ENCODE measurements at regions not wholly inside any gene's neighbourhood (a gene's known extent, or its start where the extent isn't known, plus 50 kb on each side); places are given as distances from the start of the nearest gene placed in this dataset.

GRCh38 chr19:29263305-29264135 lies 50.6 kb upstream of the UQCRFS1 start:
- DNase-seq (ENCODE audit: low read depth) = peak; percentile 48

DNA sequence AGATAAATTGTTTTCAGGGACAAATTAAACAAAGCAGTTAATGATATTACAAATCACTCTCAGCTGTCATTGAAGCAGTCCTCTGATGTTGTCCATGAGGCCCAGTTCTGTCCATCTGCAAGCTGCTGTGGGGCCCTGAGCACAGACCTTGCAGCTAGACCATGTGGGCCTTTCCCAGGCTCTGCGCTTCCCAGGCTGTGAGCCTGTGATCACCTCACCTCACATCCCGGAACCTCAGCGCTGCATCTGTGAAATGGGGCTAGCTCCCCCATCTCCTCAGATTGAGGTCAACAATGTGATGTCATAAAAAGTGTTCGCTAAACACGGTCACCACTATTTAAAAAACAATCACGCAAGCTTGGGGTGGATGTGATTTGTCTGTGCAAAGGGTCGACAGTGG lies 51.9 kb upstream of the UQCRFS1 start:
- DNase-seq (ENCODE audit: low read depth) = no peak

- DNase-seq (ENCODE audit: low read depth) = no peak
Observed at GRCh38 chr19:29265436-29265835, 52.5 kb upstream of the UQCRFS1 start.

DNA sequence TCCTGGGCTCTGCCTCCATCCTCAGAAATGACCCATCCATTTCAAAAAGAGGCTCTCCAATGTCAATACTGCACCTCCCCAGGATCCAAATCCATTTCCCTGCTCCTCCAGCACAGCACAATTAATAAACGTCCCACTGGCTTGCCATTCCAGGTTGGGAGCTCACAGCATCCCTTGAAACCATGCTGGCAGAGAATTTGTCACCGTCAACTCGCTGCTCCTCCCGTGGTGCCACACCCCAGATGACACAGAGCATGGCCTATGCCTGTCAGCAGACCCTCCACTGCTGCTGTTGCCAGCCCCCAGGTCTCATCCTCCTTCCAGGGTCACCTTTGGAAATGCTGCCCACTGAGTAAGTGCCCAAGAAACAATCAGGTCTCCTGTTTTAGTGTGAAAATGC lies 53.0 kb upstream of the UQCRFS1 start:
- DNase-seq (ENCODE audit: low read depth) = no peak

GRCh38 chr19:29266603-29267002 lies 53.7 kb upstream of the UQCRFS1 start:
- no peak for DNase-seq (ENCODE audit: low read depth)

- no peak for DNase-seq (ENCODE audit: low read depth)
Observed at GRCh38 chr19:29267701-29268100, 54.8 kb upstream of the UQCRFS1 start.

GRCh38 chr19:29268103-29268502 lies 55.2 kb upstream of the UQCRFS1 start:
- no peak for DNase-seq (ENCODE audit: low read depth)

DNA sequence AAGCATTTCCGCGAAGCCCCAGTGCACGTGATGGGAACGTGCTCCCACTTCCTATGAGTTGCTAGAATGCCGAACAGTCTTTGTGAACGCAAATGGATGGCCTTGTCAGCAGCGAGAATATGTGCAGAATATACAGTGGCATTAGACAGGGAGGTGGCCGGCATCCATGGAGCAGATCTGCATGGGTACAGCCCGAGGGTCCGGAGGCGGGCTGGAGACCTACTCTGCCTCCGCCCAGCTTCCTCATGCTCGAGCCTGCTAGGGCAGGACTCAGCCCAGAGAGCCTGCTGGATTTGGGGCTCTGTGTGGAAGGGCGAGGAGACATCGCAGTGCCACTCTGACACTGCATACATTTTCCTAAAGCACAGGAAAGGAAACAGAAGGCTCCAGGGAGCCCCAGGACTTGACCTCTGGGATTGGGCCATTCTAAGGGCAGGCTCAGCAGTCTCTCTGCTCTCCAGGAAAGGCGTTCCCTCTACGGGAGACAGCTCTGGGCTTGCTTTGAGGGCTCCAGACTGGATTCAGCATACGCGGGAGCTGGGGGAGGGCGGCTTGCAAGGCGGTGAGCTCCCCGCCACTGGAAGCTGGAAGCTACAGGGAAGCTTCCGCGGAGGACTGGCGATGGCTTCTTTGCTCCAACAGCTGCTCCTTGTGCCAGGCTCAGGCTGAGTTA lies 55.9 kb upstream of the UQCRFS1 start:
- no peak for DNase-seq (ENCODE audit: low read depth)

GRCh38 chr19:29269641-29270040 lies 56.7 kb upstream of the UQCRFS1 start:
- DNase-seq (ENCODE audit: low read depth) = no peak

DNA sequence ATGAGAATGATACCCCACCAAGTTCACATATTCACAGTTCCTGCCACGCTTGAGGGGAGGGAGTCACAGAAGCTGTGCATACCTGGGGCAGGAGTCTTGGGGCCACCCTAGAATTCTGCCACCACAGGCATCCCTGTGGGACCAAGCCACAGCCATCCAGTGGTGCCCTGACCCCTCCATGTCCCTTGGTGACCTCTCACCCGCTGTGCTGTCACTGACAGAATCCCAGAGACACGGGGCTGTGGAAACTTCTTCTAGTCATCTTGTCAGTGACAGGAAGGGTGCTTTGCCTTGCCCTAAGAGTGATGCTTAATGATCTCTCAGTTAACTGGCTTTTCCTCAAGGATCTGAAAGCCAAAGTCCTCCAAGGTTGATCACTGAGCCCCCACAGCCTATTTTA lies 58.4 kb upstream of the UQCRFS1 start:
- DNase-seq (ENCODE audit: low read depth) = no peak

DNA sequence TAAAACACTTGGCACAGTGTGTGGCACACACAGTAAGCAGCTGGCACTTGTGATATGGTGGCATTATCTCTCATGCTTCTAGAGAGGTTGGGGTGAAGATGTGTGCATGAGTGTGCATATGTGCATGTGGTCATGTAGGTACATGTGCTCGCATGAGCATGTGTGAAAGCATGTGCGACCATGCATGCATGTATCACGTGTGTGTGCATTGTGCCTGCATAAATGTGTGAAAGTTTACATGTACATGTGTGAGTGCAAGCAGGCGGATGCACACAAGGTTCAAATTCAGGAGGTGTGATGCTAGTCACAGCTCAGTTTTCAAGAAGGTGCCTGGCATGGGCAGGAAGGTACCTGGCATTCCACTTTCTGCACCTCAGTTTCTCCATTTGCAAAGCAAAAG lies 59.0 kb upstream of the UQCRFS1 start:
- no peak for DNase-seq (ENCODE audit: low read depth)

- no peak for DNase-seq (ENCODE audit: low read depth)
Observed at GRCh38 chr19:29273000-29273640, 60.2 kb upstream of the UQCRFS1 start.

GRCh38 chr19:29275266-29275665 lies 62.3 kb upstream of the UQCRFS1 start:
- DNase-seq (ENCODE audit: low read depth) = no peak

DNA sequence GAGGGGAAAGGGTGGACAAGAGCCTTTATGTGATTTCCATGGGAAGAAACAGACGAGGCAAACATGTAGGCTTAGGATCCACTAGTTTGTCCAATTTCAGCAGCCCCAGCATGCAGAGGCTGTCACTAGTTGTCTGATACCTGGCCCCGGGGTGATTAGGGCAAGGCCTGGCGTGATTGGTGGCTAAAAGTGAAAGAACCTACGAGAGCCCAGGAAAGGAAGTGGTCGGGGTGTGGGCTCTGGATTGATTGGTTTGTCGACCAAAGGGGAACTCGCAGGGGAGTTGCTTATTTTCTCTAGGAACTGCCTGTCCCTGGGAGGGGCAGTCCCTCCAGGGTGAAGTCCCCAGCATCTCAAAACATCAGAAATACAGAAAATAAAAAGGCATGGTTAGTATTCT lies 64.2 kb upstream of the UQCRFS1 start:
- DNase-seq (ENCODE audit: low read depth) = peak; percentile 80

GRCh38 chr19:29278716-29279115 lies 65.8 kb upstream of the UQCRFS1 start:
- no peak for DNase-seq (ENCODE audit: low read depth)

DNA sequence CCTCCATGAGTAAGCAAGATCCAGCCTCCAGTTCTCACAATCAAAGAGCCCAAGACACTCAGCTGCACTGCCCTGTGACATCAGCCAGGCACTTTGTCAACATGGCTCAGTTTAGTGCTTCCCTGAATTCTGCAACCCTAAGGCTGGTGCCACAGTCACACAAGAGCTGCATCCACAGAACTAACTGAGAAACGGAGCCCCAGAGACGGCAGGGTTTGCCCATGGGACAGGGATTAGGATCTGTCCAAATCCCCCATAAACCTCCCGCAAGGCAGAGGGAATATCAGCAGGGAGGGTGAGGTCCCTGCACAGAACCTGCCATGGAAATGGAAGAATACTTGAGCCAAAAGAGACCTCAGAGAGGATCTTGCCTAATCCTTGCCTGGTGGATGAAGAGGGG lies 70.4 kb upstream of the UQCRFS1 start:
- DNase-seq (ENCODE audit: low read depth) = no peak

- DNase-seq (ENCODE audit: low read depth) = no peak
Observed at GRCh38 chr19:29285187-29285687, 72.3 kb upstream of the UQCRFS1 start.

- DNase-seq (ENCODE audit: low read depth) = peak; percentile 74
Observed at GRCh38 chr19:29285878-29286277, 72.9 kb upstream of the UQCRFS1 start.

GRCh38 chr19:29287061-29287460 lies 74.1 kb upstream of the UQCRFS1 start:
- DNase-seq (ENCODE audit: low read depth) = no peak

DNA sequence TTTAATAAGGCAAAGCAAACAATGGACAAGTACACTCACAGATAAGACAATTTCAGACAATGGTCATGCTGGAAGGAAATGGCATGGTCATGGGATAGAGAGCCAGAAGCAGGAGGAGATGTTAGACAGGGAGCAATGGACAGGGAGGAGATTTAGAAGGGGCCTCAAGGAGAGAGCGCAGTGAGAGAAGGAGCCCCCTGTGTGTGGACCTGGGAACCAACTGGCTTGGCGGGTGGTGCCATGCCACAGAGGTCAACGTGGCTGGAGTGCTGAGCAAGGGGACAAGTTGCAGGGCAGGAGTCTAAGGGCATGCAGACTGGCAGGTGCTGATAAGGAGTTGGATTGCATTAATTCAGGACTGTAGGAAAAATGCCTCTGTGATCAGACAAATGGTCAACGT lies 75.3 kb upstream of the UQCRFS1 start:
- DNase-seq (ENCODE audit: low read depth) = no peak

DNA sequence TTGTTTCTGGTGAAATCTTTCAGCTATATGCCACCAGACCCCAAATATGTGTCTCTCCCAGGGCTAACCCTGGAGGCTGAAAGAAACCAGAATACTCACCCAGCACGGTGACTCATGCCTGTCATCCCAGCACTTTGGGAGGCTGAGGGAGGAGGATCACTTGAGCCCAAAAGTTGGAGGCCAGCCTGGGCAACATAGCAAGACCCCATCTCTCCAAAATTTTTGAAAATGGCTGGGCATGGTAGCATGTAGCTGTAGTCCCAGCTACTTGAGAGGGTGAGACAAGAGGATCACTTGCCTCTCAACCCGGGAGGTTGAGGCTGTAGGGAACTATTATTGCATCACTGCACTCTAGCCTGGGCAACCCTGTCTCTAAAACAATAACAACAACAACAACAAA lies 76.1 kb upstream of the UQCRFS1 start:
- no peak for DNase-seq (ENCODE audit: low read depth)

DNA sequence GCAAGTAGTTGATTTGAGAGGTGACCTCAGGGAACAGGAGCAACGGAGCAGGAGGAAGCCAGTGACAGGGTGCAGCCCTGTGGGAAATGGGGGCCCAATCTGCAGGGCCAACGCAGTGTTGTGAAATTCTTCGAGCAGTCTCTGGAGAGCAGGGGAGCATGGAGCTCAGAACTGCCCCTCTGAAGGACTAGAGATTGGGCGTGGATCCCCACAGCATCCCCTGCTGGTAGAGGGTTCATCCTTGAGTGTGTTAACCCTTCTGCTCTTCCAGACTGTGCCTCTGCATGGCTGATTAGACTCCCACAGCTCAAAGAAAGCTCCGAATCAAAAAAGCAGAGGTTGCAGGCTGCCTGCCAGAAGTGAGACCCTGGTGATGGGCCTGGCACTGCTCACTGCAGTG lies 77.9 kb upstream of the UQCRFS1 start:
- DNase-seq (ENCODE audit: low read depth) = no peak
